GM19025 (cell line): ENCODE measurements at regions not wholly inside any gene's neighbourhood (a gene's known extent, or its start where the extent isn't known, plus 50 kb on each side); places are given as distances from the start of the nearest gene placed in this dataset.

Experiments used
- ATAC-seq: cut with Tn5 transposase; IDR thresholded peaks from one replicate; pipeline ENCODE4 v1.9.1; 2021; ENCODE audit warnings: mild to moderate bottlenecking, low read depth, moderate library complexity; ENCODE audit not compliant: unreplicated experiment

- ATAC-seq, result no peak
Measured at GRCh38 chr13:50299546-50300249, 284.5 kb downstream of the KCNRG start.

DNA sequence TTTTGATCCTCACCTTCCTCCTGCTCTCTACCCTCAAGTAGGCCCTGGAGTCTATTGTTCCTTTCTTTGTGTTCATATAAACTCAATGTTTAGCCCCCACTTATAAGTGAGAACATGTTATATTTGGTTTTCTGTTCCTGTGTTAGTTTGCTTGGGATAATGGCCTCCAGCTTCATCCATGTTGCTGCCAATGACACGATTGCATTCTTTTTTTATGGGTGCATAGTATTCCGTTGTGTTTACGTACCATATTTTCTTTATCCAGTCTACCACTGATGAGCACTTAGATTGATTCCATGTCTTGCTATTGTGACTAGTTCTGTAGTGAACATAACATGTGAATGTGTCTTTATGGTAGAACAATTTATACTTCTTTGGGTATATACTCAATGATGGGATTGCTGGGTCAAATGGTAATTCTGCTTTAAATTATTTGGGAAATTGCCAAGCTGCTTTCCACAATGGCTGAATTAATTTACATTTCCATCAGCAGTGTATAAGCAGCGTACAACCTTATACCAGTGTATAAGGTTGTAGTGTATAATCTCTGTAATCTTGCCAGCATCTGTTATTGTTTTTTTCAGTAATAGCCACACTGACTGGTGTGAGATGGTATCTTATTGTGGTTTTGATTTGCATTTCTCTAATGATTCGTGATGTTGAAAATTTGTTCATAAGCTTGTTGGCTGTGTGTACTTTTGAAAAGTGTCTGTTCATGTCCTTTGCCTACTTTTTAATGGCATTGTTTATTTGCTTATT, 288.9 kb downstream of the KCNRG start:
- ATAC-seq, result no peak

GRCh38 chr13:50306156-50306555, 290.9 kb downstream of the KCNRG start:
- ATAC-seq, result no peak

- no peak for ATAC-seq
Measured at GRCh38 chr13:50309318-50309717, 294.1 kb downstream of the KCNRG start.

DNA sequence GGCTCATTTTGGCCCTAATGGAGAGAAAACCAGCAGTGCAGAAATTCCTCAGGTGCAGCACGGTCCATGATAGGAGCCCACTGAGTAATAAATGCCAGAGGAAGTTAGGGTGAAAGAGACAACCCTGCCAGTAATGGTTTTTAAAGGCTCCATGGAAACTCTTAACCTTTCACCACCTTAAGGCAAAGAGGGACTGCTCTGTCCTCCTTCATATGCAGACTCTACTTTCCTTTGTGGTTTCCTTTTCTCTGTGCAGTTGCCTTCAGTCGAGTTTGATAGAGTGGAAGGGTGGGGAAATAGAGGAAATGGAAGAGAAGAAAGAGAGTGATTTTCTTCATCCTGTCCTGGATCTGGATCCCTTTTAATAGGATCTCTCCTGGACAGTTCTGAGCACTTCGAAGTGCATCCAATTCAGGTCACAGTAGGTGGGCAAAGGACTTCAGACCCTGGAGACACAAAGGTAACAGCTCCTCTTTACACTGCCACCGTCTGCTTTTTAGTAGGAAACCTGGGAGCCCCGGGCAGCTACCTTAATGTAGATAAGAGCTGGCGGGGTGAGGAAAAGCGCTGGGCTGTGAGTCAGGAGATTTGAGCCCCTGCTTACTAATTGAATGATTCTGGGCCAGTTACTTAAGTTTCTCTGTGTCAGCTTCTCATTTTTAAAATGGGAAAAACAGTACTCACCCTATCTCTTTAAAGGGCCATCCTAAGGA, 294.8 kb downstream of the KCNRG start:
- no peak for ATAC-seq

DNA sequence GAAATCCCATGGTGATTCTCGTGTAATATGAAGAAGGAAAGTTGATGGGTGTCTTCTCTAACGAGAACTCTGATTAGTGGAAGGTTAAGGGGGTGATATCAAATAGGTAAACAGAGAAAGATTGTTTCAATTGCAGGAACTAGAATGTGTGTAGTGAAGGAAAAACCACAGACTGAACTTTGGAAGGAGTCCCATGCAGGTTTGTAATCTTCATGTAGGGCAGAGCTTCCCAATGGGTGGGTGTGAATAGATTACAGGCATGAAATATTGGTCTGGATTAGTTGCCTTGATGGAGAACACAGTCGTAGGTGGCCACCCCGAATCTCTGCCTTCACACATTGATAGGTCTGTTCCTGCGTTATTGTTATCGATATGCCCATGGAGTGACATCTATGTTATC, 295.5 kb downstream of the KCNRG start:
- no peak for ATAC-seq

GRCh38 chr13:50318887-50319286, 303.6 kb downstream of the KCNRG start:
- ATAC-seq, result no peak

- ATAC-seq, result no peak
Measured at GRCh38 chr13:50319635-50320255, 304.5 kb downstream of the KCNRG start.

GRCh38 chr13:50320271-50320862, 305.1 kb downstream of the KCNRG start:
- ATAC-seq, result no peak

GRCh38 chr13:50322006-50322405, 306.8 kb downstream of the KCNRG start:
- ATAC-seq, result no peak

GRCh38 chr13:50323440-50324065, 308.3 kb downstream of the KCNRG start:
- no peak for ATAC-seq

GRCh38 chr13:50326271-50326670, 311.0 kb downstream of the KCNRG start:
- ATAC-seq, result no peak

GRCh38 chr13:50326811-50327210, 311.6 kb downstream of the KCNRG start:
- no peak for ATAC-seq

GRCh38 chr13:50334115-50334778, 319.0 kb downstream of the KCNRG start:
- ATAC-seq, result no peak

- no peak for ATAC-seq
Measured at GRCh38 chr13:50334944-50335343, 319.7 kb downstream of the KCNRG start.

- no peak for ATAC-seq
Measured at GRCh38 chr13:50339271-50339670, 324.0 kb downstream of the KCNRG start.

DNA sequence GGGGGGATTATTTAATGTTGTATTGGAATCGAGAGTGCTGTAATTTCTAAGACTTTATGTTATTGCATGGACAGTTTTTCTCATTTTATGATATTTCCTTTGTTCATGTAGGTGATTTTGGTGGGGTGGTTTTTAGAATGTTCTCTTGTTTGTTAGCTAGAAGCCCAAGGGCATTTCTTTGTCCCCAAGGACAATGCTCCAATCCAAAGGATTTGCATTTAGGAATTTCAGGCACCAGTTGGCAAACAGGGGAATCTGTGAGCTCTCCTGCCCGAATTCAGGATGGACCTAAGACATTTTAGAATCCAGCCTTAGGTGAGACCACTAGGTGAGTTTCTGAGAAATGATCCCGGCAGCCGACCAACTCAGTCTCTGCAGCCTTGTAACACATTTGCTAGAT, 324.9 kb downstream of the KCNRG start:
- no peak for ATAC-seq

- no peak for ATAC-seq
Measured at GRCh38 chr13:50340551-50341287, 325.5 kb downstream of the KCNRG start.

GRCh38 chr13:50341526-50341925, 326.3 kb downstream of the KCNRG start:
- no peak for ATAC-seq
